ENCODE measurements at regions not wholly inside any gene's neighbourhood (a gene's known extent, or its start where the extent isn't known, plus 50 kb on each side); places are given as distances from the start of the nearest gene placed in this dataset.
A peak's percentile ranks its signal among the peaks of the same experiment; 100 is the strongest.

GRCh38 chr9:113673726-113674125, 202.4 kb upstream of the ZNF618 start:
- no peak for TF ChIP-seq EP300 (IDR thresholded peaks at IDR 0.05)
- TF ChIP-seq POLR2AphosphoS5 (IDR thresholded peaks at IDR 0.05): no peak
- no peak for TF ChIP-seq POLR2A (IDR thresholded peaks at IDR 0.05)
- no peak for TF ChIP-seq CTCF (IDR thresholded peaks at IDR 0.05)
- Histone ChIP-seq H3K27ac (no peak overlapping the region), H3K4me3 (no peak overlapping the region), H3K36me3 (no peaks in the 10 kb centered on the region), H3K9me3 (no peaks in the 10 kb centered on the region), H3K27me3 (peaks cover 42% of the 10 kb centered on the region), H3K4me1 (no peaks in the 10 kb centered on the region)
- 77 to 80% methylated on average over 1 to 6 of the region's 7 CpGs for WGBS, 2 donors (ENCODE audit: low coverage in 1 of 2)
- no peak for ATAC-seq

GRCh38 chr9:113674436-113674835, 201.7 kb upstream of the ZNF618 start:
- H3K27ac ChIP-seq: no peak overlapping the region
- no peak overlapping the region for H3K4me3 ChIP-seq
- WGBS, 2 donors (ENCODE audit: low coverage in 1 of 2): 63 to 78% methylated on average over 6 of the region's 6 CpGs
- no peak for ATAC-seq
- no peak for TF ChIP-seq POLR2AphosphoS5 (IDR thresholded peaks at IDR 0.05)
- TF ChIP-seq POLR2A (IDR thresholded peaks at IDR 0.05): no peak
- no peak for TF ChIP-seq EP300 (IDR thresholded peaks at IDR 0.05)
- no peak for TF ChIP-seq CTCF (IDR thresholded peaks at IDR 0.05)
- H3K36me3 ChIP-seq: no peaks in the 10 kb centered on the region
- no peaks in the 10 kb centered on the region for H3K9me3 ChIP-seq
- peaks cover 42% of the 10 kb centered on the region for H3K27me3 ChIP-seq
- no peaks in the 10 kb centered on the region for H3K4me1 ChIP-seq

- H3K27ac ChIP-seq: peak overlapping the region in 2 of 4 donors; percentile 19 to 20
- no peaks in the 10 kb centered on the region for H3K36me3 ChIP-seq
- peaks cover 42% of the 10 kb centered on the region for H3K27me3 ChIP-seq
- TF ChIP-seq POLR2A (IDR thresholded peaks at IDR 0.05) (no peak), EP300 (IDR thresholded peaks at IDR 0.05) (no peak), CTCF (IDR thresholded peaks at IDR 0.05) (no peak), POLR2AphosphoS5 (IDR thresholded peaks at IDR 0.05) (no peak)
- no peaks in the 10 kb centered on the region for H3K9me3 ChIP-seq
- no peak overlapping the region for H3K4me3 ChIP-seq
- 27% methylated on average over 5 of the region's 10 CpGs; no CpG with 5 or more reads in 1 of the 2 donors for WGBS, 2 donors (ENCODE audit: low coverage in 1 of 2)
- peak; percentile 79 for ATAC-seq
- no peaks in the 10 kb centered on the region for H3K4me1 ChIP-seq
These were observed 200.6 kb upstream of the ZNF618 start for GRCh38 chr9:113675475-113675941.

GRCh38 chr9:113677057-113677456, 199.1 kb upstream of the ZNF618 start:
- ATAC-seq: no peak
- WGBS, 2 donors (ENCODE audit: low coverage in 1 of 2): 53% methylated on average over 2 of the region's 9 CpGs; no CpG with 5 or more reads in 1 of the 2 donors

More at GRCh38 chr9:113677057-113677456, 199.1 kb upstream of the ZNF618 start:
- H3K27ac ChIP-seq: no peak overlapping the region
- peaks cover 0 to 2% (median 0%) of the 10 kb centered on the region in 3 donors for H3K4me1 ChIP-seq
- TF ChIP-seq CTCF (IDR thresholded peaks at IDR 0.05) (no peak), POLR2A (IDR thresholded peaks at IDR 0.05) (no peak), POLR2AphosphoS5 (IDR thresholded peaks at IDR 0.05) (no peak), EP300 (IDR thresholded peaks at IDR 0.05) (no peak)
- no peaks in the 10 kb centered on the region for H3K36me3 ChIP-seq
- H3K9me3 ChIP-seq: no peaks in the 10 kb centered on the region
- H3K4me3 ChIP-seq: no peak overlapping the region
- peaks cover 42% of the 10 kb centered on the region for H3K27me3 ChIP-seq
